NCI-H526 (cell line): ENCODE measurements at regions not wholly inside any gene's neighbourhood (a gene's known extent, or its start where the extent isn't known, plus 50 kb on each side); places are given as distances from the start of the nearest gene placed in this dataset.
A peak's percentile ranks its signal among the peaks of the same experiment; 100 is the strongest.

Experiments
- DNase-seq, 2 experiments: peaks; one replicate each; lab custom pipeline; 2025; lab: John Stamatoyannopoulos, UW

DNA sequence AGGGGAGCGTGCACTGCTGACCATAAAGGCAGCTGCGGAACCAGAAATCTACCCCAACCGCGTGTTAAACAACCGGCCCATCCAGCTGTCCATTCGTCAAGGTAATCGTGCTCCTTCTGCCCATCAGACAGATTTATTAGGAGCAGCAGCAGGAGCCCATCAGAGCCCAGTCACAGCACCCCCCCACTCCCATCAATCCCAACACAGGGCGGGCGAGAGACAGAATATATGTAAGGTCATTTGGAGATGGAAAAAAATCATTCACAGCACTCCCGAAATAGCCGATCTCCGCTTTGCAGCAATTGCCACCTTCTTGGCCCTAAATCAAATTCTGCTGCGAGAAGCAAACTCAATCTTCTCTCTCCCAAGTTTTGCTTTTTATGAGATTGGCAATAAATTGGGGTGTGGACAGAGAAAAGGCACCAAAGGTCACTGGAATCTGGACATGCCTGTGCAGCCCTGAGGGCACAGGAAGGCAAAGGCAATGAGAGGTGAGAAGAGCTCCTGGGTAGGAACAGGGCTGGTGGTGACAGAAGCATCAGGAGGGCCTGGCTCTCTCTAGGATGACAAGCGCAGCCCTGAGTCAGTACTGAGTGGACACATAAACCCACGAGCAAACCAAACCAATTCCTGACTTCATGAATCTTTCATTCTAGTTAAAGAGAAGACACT is 145.0 kb upstream of the ZMIZ1 start:
- DNase-seq = no peak

DNA sequence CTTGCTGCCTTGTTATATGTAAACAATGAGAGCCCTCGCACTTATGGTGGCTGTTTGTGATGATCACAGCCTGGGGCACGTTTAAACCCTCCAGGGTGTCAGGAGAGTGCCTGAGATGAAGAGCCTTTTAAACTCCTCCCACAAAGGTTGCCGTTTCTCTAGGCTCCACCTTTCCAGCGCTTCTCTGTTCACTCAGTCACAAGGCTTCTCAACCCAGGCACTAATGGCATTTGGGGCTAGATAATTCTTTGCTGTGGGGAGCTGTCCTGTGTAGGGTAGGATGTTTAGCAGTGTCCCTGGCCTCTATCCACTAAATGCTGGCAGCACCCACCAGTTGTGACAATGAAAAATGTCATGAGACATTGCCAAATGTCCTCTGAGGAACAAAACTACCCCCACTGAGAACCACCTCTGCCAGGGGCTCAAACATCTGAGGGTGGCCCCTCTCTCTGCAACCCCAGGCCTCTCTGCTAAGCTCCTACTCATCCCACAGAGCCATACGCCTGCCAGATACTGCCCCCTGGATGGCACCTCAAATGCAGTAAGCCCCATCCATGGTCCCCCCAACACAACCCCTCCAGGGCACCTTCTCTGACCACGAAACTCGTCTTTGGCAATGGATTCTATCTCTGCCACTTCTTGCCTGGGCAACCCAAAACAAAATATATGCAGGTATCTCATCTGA is 144.3 kb upstream of the ZMIZ1 start:
- peak in 1 of 2 experiments; percentile 26 for DNase-seq

- no peak for DNase-seq
These were observed 143.5 kb upstream of the ZMIZ1 start for GRCh38 chr10:78925275-78925674.

- no peak for DNase-seq
These were observed 142.9 kb upstream of the ZMIZ1 start for GRCh38 chr10:78925800-78926319.

DNA sequence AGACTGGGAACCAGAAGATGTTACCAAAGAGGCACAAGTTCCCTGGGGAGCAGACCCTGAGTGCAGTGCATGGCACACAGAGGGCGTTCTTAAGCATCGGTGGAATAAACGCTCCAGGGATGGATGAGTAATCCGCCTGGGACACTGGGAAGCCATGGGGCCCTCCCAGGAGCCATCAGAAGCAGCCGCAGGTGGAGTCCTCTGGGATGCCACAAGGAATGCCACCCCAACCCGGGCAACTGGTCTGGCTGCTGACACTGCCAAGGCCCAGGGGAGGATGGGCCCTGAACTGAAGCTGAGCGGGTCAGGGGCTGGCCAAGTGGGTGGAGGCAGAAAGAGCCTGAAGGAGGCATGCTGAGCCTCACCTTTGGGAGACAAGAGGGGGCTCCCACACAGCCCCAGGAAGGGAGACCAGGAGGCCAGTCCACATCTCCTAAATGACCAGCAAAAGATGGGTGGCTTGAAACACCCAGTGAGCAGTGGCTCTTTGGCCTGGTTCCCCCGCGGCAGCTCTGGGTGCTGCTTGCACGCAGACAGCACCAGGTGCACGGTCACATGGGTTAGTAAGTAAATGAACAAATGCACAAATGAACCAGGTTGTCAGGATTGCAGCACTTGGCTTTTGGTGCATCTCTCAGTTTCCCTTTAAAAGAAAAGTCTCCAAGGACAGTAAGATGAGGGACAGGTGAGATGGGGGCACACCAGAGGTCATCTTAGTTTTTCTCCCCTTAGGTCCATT is 141.3 kb upstream of the ZMIZ1 start:
- DNase-seq = peak; percentile 9 to 54

DNA sequence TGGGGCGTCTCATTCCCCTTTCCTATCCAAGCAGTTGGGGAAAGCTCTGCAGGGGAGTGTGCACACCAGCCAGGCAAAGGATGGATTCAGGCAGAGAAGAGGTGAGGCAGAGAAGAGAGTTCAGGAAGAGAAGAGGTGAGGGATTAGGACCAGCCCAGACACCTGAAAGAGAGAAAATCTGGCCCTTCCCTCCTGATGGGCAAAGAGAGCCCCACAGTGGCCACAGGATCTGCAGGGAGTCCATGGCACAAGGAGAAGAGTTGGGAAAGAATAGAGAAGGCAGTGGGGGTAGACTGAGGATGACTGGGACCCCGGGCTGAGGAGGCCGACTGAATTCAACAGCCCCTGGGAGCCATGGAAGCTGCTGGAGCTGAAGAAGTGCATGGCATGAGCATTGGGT is 140.4 kb upstream of the ZMIZ1 start:
- no peak for DNase-seq

DNA sequence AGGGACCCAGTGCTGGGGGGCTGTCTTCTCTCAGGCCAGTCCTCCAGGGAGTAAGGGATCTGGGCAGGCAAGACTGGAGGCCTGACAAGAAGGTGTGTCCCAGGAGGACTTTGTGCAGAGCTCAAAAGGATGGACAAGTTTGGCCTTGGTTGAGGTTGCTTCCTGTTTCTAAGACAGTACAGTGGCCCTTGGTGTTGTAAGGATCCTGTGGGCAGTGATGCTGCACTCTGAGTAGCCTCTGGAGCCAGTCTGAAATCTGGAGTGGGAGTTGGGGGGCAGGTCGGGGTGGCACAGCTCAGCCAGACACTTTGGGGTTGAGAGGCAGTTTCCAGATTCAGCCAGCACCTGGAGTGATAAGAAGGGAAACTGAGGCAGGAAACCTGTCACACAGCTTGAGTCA is 139.2 kb upstream of the ZMIZ1 start:
- no peak for DNase-seq

GRCh38 chr10:78931321-78932053 is 137.3 kb upstream of the ZMIZ1 start:
- no peak for DNase-seq

DNA sequence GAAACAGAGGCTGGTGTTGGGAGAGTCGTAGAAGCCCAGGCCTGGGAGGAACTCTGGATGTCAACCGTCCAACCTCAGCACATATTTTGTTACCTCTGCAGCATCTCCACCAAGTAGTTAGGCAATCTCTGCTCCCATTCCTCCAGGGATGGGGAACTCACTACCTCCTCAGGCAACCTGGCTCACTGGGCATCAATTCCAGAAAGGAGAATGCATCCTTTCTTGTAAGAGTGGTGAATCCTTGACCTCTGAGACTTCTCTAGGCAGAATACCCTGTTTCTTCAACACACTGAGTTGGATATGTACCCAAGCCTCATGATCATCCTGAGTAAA is 136.7 kb upstream of the ZMIZ1 start:
- DNase-seq = no peak

DNA sequence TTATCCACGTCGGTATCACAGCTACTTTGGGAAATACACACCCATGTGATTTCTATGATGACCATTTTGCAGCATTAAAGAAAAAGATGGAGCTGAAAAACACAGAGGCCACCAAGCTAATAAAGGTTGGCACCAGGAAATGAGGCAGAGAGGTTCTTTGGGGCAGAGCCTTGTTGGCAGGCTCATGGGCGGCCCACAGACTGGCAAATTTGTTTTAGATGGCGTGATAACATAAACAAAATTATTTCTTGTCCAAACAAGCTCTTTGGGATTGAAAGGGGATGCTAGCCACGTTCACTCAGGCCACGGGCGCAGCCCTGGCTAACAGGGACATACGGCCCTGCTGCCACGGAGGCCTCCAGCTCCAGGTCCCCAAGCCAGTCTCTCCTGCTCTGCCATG is 135.9 kb upstream of the ZMIZ1 start:
- DNase-seq = no peak

GRCh38 chr10:78933828-78934531 is 134.8 kb upstream of the ZMIZ1 start:
- no peak for DNase-seq

GRCh38 chr10:78934532-78934898 is 134.3 kb upstream of the ZMIZ1 start:
- no peak for DNase-seq

GRCh38 chr10:78934994-78935602 is 133.7 kb upstream of the ZMIZ1 start:
- no peak for DNase-seq

DNA sequence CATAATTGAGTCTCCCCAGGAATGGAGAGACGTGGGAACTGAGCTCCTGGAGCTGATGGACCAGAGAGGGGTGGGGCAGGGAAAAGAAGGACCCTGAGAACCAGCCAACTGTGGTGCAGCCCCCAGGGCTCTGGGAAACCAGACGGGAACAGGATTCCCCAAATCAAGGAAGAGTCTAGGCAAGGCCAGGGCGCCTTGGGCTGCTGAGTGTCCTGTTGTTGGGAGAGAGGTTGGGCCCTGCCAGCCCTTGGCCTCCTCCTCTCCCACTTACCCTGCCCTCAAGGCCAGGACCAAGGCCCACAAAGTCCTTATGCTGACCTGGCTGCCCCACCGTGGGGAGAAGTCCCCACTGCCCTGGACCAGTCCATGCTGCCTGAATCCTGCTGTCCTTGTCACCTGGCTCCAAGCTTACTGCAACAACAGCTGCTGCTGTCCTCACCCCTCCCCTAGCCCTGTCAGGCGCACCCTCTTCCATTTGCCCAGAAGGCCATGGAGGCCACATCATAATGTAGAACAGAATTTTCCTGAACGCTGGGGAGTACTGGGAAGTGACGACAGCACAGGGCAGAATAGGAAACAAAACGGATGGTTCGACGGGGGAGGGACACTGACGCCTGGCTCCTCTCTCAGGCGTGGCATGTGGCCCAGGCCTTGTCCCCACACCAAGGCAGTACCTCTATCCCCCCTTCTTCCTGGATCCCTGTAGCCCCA is 132.9 kb upstream of the ZMIZ1 start:
- DNase-seq = no peak

DNA sequence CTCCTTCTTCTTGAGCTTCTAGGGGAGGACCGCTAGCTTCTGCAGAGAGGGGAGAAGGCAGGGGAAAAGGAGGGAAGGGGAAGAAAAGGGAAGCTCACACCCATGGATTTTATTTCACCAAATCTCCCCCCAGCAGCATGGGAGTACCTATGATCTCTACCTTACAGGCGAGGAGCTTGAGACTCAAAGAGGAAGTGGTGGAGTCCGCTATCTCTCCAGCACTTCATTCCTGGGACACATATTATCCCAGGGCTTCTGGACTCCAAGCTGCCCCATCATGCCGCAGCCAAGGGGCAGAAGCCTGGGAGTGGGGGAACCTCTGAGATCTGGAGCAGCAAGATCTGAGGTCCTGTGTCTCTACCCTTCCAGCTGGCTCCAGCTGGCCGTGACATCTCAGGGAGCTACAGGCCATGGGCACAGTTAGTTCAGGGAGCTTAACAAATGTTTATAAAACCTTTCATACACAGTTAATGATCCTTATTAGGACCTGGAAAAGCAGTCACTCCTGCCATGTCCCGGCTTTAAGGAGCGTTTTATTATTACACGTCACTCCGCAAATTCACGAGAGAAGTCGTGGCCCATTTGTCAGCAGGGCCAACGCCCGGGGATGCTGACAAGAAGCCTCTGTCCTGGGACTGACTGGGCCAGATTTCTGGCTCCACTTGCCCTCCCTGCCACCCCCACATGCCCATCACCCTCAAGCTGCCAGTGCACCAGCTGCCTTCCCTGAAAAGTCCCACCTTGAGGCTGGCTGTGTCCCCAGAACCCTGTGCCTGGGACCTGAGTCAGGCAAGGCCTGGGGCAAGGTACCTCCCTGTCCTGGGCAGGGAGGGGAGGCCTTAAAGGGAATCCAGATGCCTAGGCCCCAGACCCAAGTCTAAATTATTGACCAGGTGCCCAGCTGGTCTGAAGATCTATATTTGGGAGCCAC is 132.1 kb upstream of the ZMIZ1 start:
- no peak for DNase-seq

DNA sequence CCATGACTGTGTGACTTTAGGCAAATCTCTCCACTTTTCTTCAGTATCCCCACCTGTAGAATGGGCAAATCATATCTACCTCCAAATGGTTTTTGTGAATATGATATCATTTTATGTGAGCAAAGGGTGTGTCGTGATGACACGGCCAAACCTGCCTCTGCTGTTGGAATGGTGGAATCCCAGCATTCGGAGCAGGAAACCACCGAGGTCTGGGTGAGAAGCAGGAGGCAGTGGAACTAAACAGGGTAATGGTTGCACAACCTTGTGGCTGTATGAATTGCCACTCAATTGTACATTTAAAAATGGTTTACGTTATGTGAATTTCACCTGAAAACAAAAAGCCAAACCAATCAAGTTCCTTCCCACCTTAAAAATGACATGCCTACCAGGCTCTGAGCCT is 131.4 kb upstream of the ZMIZ1 start:
- no peak for DNase-seq

GRCh38 chr10:78937800-78938694 is 130.7 kb upstream of the ZMIZ1 start:
- DNase-seq = no peak
